A673 (cell line): ENCODE measurements at regions not wholly inside any gene's neighbourhood (a gene's known extent, or its start where the extent isn't known, plus 50 kb on each side); places are given as distances from the start of the nearest gene placed in this dataset.

Experiments
- EZH2 ChIP-seq: fragments of 200-600 bp; sonication (generic); IDR thresholded peaks from 2 replicates; pipeline ENCODE4 v1.6.1; 2017; ENCODE audit warnings: borderline replicate concordance, low read depth, mild to moderate bottlenecking, mixed read lengths, antibody characterized with exemption, low read length; ENCODE audit not compliant: poor library complexity, severe bottlenecking
- TF ChIP-seq, protein P1 (sequence below): fragments of 300-800, 200-600 bp; sonication (generic); conservative IDR thresholded peaks from 2 replicates; pipeline ENCODE4 v1.5.1; 2017; ENCODE audit warnings: low read depth, mild to moderate bottlenecking, antibody characterized with exemption, low read length, moderate library complexity, mixed read lengths

DNA sequence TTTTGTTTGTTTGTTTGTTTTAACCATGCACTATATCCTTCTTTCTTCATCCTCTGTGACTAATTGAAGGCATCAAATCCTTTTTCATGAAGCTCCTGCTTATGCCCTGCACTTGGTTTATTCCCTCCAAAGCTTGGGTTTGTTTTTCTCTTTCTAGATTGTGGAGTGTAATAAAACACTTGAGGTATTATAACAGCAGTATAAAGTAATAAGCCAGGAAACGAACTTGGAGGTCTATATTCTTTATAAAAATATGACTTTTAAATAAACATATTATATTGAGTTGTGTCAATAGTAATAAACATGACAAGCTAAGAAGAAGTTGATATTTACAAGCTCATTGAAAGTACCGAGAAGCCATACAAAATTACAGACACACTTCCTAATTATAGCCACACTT lies 659.4 kb downstream of the RFPL4B start:
- TF ChIP-seq, protein P1, sequence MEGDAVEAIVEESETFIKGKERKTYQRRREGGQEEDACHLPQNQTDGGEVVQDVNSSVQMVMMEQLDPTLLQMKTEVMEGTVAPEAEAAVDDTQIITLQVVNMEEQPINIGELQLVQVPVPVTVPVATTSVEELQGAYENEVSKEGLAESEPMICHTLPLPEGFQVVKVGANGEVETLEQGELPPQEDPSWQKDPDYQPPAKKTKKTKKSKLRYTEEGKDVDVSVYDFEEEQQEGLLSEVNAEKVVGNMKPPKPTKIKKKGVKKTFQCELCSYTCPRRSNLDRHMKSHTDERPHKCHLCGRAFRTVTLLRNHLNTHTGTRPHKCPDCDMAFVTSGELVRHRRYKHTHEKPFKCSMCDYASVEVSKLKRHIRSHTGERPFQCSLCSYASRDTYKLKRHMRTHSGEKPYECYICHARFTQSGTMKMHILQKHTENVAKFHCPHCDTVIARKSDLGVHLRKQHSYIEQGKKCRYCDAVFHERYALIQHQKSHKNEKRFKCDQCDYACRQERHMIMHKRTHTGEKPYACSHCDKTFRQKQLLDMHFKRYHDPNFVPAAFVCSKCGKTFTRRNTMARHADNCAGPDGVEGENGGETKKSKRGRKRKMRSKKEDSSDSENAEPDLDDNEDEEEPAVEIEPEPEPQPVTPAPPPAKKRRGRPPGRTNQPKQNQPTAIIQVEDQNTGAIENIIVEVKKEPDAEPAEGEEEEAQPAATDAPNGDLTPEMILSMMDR = no peak
- TF ChIP-seq EZH2 = no peak
